SK-N-SH (cell line): ENCODE measurements at regions not wholly inside any gene's neighbourhood (a gene's known extent, or its start where the extent isn't known, plus 50 kb on each side); places are given as distances from the start of the nearest gene placed in this dataset.

Experiments
- CTCF ChIA-PET: fragments of 300-600, 350-600 bp; formaldehyde crosslinking; extraction: SDS; loops from one replicate; lab custom pipeline; 2021; lab: Yijun Ruan, JAX
- POLR2A ChIA-PET: fragments of 350-600 bp; sonication (Branson Sonifier 250); formaldehyde crosslinking; extraction: SDS; loops from one replicate; lab custom pipeline; 2020; ENCODE audit warnings: antibody characterized with exemption, inconsistent platforms; lab: Yijun Ruan, JAX
- DNase-seq: peaks from one replicate; pipeline ENCODE4 v3.0.0; 2012
- H2AFZ ChIP-seq: fragments of 200-600 bp; sonication (generic); 2 replicates; pipeline ENCODE4 v1.8.1; 2016; ENCODE audit warnings: antibody characterized with exemption, mild to moderate bottlenecking, low read depth
- H3F3A ChIP-seq: fragments of 200-600 bp; sonication (generic); replicated peaks from 2 replicates; pipeline ENCODE3; 2016; ENCODE audit warnings: antibody characterized with exemption, mild to moderate bottlenecking; ENCODE audit not compliant: insufficient read depth
- H3K27ac ChIP-seq, 2 experiments: fragments of 200-500 bp in 1 of 2; fragments of 200-600 bp in 1 of 2; sonication (Bioruptor generic) in 1 of 2; sonication (generic), shearing (Covaris generic) in 1 of 2; 2 replicates each; pipeline versions ENCODE4 v1.5.1 to v1.6.1; 2014 to 2016; ENCODE audit warnings: low read depth in 2 of 2, inconsistent platforms in 1 of 2, low read length in 1 of 2, mild to moderate bottlenecking in 1 of 2, mixed read lengths in 1 of 2
- H3K27me3 ChIP-seq: fragments of 200-600 bp; sonication (generic), shearing (Covaris generic); 2 replicates; pipeline ENCODE4 v1.6.1; 2016; ENCODE audit warnings: mixed run types; ENCODE audit not compliant: insufficient read depth
- H3K36me3 ChIP-seq, 2 experiments: fragments of 200-500 bp in 1 of 2; fragments of 200-600 bp in 1 of 2; sonication (Bioruptor generic) in 1 of 2; sonication (generic) in 1 of 2; replicated peaks in 1 of 2; 2 replicates each; pipeline versions ENCODE3 to v1.5.1; 2014 to 2016; ENCODE audit warnings: low read length in 1 of 2, mild to moderate bottlenecking in 1 of 2; ENCODE audit not compliant: insufficient read depth in 2 of 2, control insufficient read depth in 1 of 2
- H3K4me1 ChIP-seq, 2 experiments: fragments of 200-500 bp in 1 of 2; fragments of 200-600 bp in 1 of 2; sonication (Bioruptor generic) in 1 of 2; sonication (generic), shearing (Covaris generic) in 1 of 2; 2 replicates each; pipeline versions ENCODE4 v1.5.1 to v1.6.1; 2014 to 2016; ENCODE audit warnings: low read depth in 1 of 2, low read length in 1 of 2, mixed run types in 1 of 2; ENCODE audit not compliant: insufficient read depth in 2 of 2, control insufficient read depth in 1 of 2
- H3K4me2 ChIP-seq: fragments of 200-600 bp; sonication (generic), shearing (Covaris generic); 2 replicates; pipeline ENCODE4 v1.6.1; 2017; ENCODE audit warnings: mixed run types
- H3K4me3 ChIP-seq, 2 experiments: fragments of 200-500 bp in 1 of 2; fragments of 200-600 bp in 1 of 2; sonication (Bioruptor generic) in 1 of 2; sonication (generic), shearing (Covaris generic) in 1 of 2; 2 replicates each; pipeline versions ENCODE4 v1.5.1 to v1.8.1; 2014 to 2016; ENCODE audit warnings: low read depth in 2 of 2, inconsistent platforms in 1 of 2, low read length in 1 of 2, mild to moderate bottlenecking in 1 of 2, mixed read lengths in 1 of 2, moderate library complexity in 1 of 2
- H3K79me2 ChIP-seq: fragments of 200-600 bp; sonication (generic); 2 replicates; pipeline ENCODE4 v1.8.1; 2017; ENCODE audit warnings: mild to moderate bottlenecking; ENCODE audit not compliant: insufficient read depth
- H3K9ac ChIP-seq: fragments of 200-600 bp; sonication (generic); 2 replicates; pipeline ENCODE4 v1.6.1; 2017; ENCODE audit warnings: mixed run types
- H3K9me2 ChIP-seq: fragments of 200-600 bp; sonication (generic); 2 replicates; pipeline ENCODE4 v1.6.1; 2017; ENCODE audit warnings: mixed run types
- H3K9me3 ChIP-seq: fragments of 200-600 bp; sonication (generic); 2 replicates; pipeline ENCODE4 v1.6.1; 2017; ENCODE audit warnings: mixed run types, mild to moderate bottlenecking, moderate library complexity
- H4K20me1 ChIP-seq: fragments of 200-600 bp; sonication (generic); 2 replicates; pipeline ENCODE4 v1.6.1; 2017; ENCODE audit warnings: mild to moderate bottlenecking, mixed run types; ENCODE audit not compliant: insufficient read depth
- EP300 ChIP-seq, 2 experiments: IDR thresholded peaks; 2 replicates each; pipeline versions ENCODE4 v1.4.0 to v1.6.1; 2012; ENCODE audit warnings: borderline replicate concordance in 1 of 2, low read depth in 1 of 2, low read length in 1 of 2
- EZH2phosphoT487 ChIP-seq: fragments of 200-600 bp; sonication (generic); IDR thresholded peaks from 2 replicates; pipeline ENCODE4 v1.6.1; 2017; ENCODE audit warnings: low read depth, mixed run types, mild to moderate bottlenecking, antibody characterized with exemption, moderate library complexity, borderline replicate concordance
- JUND ChIP-seq: IDR thresholded peaks from 2 replicates; pipeline ENCODE4 v1.4.0; 2012
- MEF2A ChIP-seq: IDR thresholded peaks from 2 replicates; pipeline ENCODE4 v1.4.0; 2012; ENCODE audit warnings: low read depth, borderline replicate concordance
- MXI1 ChIP-seq: IDR thresholded peaks from 2 replicates; pipeline ENCODE4 v1.6.1; 2012; ENCODE audit warnings: mild to moderate bottlenecking, low read depth, low read length, improper control_type of control experiment
- NFIC ChIP-seq: IDR thresholded peaks from 2 replicates; pipeline ENCODE4 v1.4.0; 2012; ENCODE audit warnings: borderline replicate concordance
- NRF1 ChIP-seq: IDR thresholded peaks from 2 replicates; pipeline ENCODE4 v1.6.1; 2012; ENCODE audit warnings: low read depth, mild to moderate bottlenecking, low read length
- POLR2AphosphoS5 ChIP-seq: IDR thresholded peaks from 2 replicates; pipeline ENCODE4 v1.6.1; 2012; ENCODE audit warnings: low read depth, low read length
- RCOR1 ChIP-seq: fragments of 150-350 bp; IDR thresholded peaks from 2 replicates; pipeline ENCODE4 v1.6.1; 2017; ENCODE audit warnings: antibody characterized with exemption, low read length
- RFX5 ChIP-seq: IDR thresholded peaks from 2 replicates; pipeline ENCODE4 v1.6.1; 2012; ENCODE audit warnings: mild to moderate bottlenecking, improper control_type of control experiment, low read length
- SIN3A ChIP-seq: IDR thresholded peaks from 2 replicates; pipeline ENCODE4 v1.6.1; 2012; ENCODE audit warnings: low read depth, mild to moderate bottlenecking, low read length, moderate library complexity, borderline replicate concordance
- SMC3 ChIP-seq: IDR thresholded peaks from 2 replicates; pipeline ENCODE4 v1.6.1; 2012; ENCODE audit warnings: low read depth, low read length, improper control_type of control experiment
- TEAD4 ChIP-seq: IDR thresholded peaks from 2 replicates; pipeline ENCODE4 v1.4.0; 2012; ENCODE audit warnings: mild to moderate bottlenecking, borderline replicate concordance; ENCODE audit not compliant: insufficient read depth
- WGBS: methylation state at CpG from one replicate; pipeline ENCODE4 v1.1.6; 2017; ENCODE audit warnings: low lambda C conversion rate; 5-methylcytosine and 5-hydroxymethylcytosine counted together
- TF ChIP-seq, protein P1 (sequence below): fragments of 150-350 bp; IDR thresholded peaks from 2 replicates; pipeline ENCODE4 v1.6.1; 2016; ENCODE audit warnings: mild to moderate bottlenecking, low read depth, low read length
- TF ChIP-seq, protein P2 (sequence below): fragments of 200-600 bp; sonication (generic); IDR thresholded peaks from 2 replicates; pipeline ENCODE4 v1.6.1; 2017; ENCODE audit warnings: antibody characterized with exemption, mild to moderate bottlenecking, moderate library complexity
- TF ChIP-seq, protein P3 (sequence below): fragments of 150-350 bp; IDR thresholded peaks from 2 replicates; pipeline ENCODE4 v1.6.1; 2017; ENCODE audit warnings: antibody characterized with exemption, low read length, low read depth, borderline replicate concordance
- TF ChIP-seq, protein P4 (sequence below): IDR thresholded peaks from 2 replicates; pipeline ENCODE4 v1.4.0; 2012; ENCODE audit warnings: low read depth, borderline replicate concordance
- TF ChIP-seq, protein P5 (sequence below): IDR thresholded peaks from 2 replicates; pipeline ENCODE4 v1.6.1; 2012; ENCODE audit warnings: mild to moderate bottlenecking, low read depth, low read length, moderate library complexity
- TF ChIP-seq, protein P6 (sequence below): IDR thresholded peaks from 2 replicates; pipeline ENCODE4 v1.4.0; 2012; ENCODE audit warnings: low read depth

DNA sequence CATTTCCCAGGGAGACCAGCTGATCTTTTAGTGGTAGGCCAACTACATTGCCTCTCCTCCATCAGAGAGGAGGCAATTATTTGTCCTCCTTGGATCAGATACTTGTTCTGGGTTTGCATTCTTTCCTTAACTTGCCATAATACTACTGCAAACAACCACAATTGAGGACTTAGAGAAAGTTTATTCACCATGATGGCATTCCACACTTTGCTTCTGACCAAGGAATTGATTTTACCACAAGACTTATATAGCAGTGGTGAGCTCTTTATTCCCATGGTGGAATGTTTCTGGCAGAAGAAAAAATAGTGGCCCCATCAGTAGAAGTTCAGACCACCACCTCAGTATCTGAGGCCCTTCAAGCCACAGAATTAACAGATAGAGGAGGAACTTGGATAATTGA is 123.9 kb upstream of the PPP3CA start:
- H3K27me3 ChIP-seq: no peaks in the 10 kb centered on the region
- no peaks in the 10 kb centered on the region for H3K79me2 ChIP-seq
- ChIA-PET POLR2A (no interaction called here), CTCF (no interaction called here)
- no peaks in the 10 kb centered on the region for H3K4me1 ChIP-seq
- no peak overlapping the region for H3K4me3 ChIP-seq
- no peak overlapping the region for H3K27ac ChIP-seq
- TF ChIP-seq, protein P1, sequence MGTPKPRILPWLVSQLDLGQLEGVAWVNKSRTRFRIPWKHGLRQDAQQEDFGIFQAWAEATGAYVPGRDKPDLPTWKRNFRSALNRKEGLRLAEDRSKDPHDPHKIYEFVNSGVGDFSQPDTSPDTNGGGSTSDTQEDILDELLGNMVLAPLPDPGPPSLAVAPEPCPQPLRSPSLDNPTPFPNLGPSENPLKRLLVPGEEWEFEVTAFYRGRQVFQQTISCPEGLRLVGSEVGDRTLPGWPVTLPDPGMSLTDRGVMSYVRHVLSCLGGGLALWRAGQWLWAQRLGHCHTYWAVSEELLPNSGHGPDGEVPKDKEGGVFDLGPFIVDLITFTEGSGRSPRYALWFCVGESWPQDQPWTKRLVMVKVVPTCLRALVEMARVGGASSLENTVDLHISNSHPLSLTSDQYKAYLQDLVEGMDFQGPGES: no peak
- TF ChIP-seq TEAD4 (no peak), EP300 (IDR thresholded peaks at IDR 0.05; ENCODE audit: borderline replicate concordance in 1 of 2, low read depth in 1 of 2, low read length in 1 of 2) (no peak), SMC3 (no peak), RCOR1 (no peak), EZH2phosphoT487 (no peak)
- TF ChIP-seq, protein P2, sequence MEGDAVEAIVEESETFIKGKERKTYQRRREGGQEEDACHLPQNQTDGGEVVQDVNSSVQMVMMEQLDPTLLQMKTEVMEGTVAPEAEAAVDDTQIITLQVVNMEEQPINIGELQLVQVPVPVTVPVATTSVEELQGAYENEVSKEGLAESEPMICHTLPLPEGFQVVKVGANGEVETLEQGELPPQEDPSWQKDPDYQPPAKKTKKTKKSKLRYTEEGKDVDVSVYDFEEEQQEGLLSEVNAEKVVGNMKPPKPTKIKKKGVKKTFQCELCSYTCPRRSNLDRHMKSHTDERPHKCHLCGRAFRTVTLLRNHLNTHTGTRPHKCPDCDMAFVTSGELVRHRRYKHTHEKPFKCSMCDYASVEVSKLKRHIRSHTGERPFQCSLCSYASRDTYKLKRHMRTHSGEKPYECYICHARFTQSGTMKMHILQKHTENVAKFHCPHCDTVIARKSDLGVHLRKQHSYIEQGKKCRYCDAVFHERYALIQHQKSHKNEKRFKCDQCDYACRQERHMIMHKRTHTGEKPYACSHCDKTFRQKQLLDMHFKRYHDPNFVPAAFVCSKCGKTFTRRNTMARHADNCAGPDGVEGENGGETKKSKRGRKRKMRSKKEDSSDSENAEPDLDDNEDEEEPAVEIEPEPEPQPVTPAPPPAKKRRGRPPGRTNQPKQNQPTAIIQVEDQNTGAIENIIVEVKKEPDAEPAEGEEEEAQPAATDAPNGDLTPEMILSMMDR: no peak
- H2AFZ ChIP-seq: no peak overlapping the region
- H3F3A ChIP-seq: no peaks in the 10 kb centered on the region
- no peak overlapping the region for H3K4me2 ChIP-seq
- H3K9me3 ChIP-seq: no peaks in the 10 kb centered on the region
- no peaks in the 10 kb centered on the region for H4K20me1 ChIP-seq
- H3K36me3 ChIP-seq: no peaks in the 10 kb centered on the region
- H3K9ac ChIP-seq: no peak overlapping the region
- no peak for DNase-seq
- no peaks in the 10 kb centered on the region for H3K9me2 ChIP-seq

DNA sequence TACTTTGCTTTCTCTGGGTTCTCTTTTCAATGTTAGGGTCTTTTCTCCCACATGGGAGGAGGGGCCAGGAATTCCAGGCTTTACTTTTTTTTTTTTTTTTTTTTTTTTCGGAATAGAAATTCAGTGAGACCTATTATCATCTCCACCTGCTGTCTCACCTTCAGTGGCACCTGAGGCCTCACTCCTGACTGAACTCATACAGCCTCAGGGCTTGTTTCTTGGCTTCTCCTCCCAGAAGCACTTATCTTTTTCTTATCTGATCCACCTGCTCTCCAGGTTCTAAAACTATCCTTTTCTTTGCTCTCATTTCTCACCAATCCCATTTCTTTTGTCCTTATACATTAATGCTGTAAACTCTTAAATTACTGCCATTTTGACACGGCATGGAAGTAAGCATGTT is 117.3 kb upstream of the PPP3CA start:
- WGBS: 80% methylated on average over 2 of the region's 2 CpGs
- H3F3A ChIP-seq: no peaks in the 10 kb centered on the region
- no peak overlapping the region for H3K4me3 ChIP-seq
- no peak overlapping the region for H3K9ac ChIP-seq
- H3K79me2 ChIP-seq: no peaks in the 10 kb centered on the region
- DNase-seq: no peak
- H3K4me1 ChIP-seq: peaks cover 0 to 3% of the 10 kb centered on the region in 2 experiments; a peak in 1 of 4 replicates
- H3K27me3 ChIP-seq: no peaks in the 10 kb centered on the region
- no peaks in the 10 kb centered on the region for H3K9me2 ChIP-seq
- H3K36me3 ChIP-seq: no peaks in the 10 kb centered on the region
- no peak overlapping the region for H3K4me2 ChIP-seq
- H2AFZ ChIP-seq: no peak overlapping the region
- no peaks in the 10 kb centered on the region for H4K20me1 ChIP-seq
- ChIA-PET POLR2A (no interaction called here), CTCF (no interaction called here)
- no peak overlapping the region for H3K27ac ChIP-seq
- H3K9me3 ChIP-seq: 0 out of 2 replicates have a peak, but pooled peaks cover 4% of the 10 kb centered on the region
- TF ChIP-seq MXI1 (no peak), SIN3A (no peak), NFIC (no peak), POLR2AphosphoS5 (no peak), JUND (no peak), MEF2A (no peak), RCOR1 (no peak), RFX5 (no peak), NRF1 (no peak)
- TF ChIP-seq, protein P3, sequence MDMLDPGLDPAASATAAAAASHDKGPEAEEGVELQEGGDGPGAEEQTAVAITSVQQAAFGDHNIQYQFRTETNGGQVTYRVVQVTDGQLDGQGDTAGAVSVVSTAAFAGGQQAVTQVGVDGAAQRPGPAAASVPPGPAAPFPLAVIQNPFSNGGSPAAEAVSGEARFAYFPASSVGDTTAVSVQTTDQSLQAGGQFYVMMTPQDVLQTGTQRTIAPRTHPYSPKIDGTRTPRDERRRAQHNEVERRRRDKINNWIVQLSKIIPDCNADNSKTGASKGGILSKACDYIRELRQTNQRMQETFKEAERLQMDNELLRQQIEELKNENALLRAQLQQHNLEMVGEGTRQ: no peak
- TF ChIP-seq, protein P4, sequence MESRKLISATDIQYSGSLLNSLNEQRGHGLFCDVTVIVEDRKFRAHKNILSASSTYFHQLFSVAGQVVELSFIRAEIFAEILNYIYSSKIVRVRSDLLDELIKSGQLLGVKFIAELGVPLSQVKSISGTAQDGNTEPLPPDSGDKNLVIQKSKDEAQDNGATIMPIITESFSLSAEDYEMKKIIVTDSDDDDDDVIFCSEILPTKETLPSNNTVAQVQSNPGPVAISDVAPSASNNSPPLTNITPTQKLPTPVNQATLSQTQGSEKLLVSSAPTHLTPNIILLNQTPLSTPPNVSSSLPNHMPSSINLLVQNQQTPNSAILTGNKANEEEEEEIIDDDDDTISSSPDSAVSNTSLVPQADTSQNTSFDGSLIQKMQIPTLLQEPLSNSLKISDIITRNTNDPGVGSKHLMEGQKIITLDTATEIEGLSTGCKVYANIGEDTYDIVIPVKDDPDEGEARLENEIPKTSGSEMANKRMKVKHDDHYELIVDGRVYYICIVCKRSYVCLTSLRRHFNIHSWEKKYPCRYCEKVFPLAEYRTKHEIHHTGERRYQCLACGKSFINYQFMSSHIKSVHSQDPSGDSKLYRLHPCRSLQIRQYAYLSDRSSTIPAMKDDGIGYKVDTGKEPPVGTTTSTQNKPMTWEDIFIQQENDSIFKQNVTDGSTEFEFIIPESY: no peak
- TF ChIP-seq, protein P5, sequence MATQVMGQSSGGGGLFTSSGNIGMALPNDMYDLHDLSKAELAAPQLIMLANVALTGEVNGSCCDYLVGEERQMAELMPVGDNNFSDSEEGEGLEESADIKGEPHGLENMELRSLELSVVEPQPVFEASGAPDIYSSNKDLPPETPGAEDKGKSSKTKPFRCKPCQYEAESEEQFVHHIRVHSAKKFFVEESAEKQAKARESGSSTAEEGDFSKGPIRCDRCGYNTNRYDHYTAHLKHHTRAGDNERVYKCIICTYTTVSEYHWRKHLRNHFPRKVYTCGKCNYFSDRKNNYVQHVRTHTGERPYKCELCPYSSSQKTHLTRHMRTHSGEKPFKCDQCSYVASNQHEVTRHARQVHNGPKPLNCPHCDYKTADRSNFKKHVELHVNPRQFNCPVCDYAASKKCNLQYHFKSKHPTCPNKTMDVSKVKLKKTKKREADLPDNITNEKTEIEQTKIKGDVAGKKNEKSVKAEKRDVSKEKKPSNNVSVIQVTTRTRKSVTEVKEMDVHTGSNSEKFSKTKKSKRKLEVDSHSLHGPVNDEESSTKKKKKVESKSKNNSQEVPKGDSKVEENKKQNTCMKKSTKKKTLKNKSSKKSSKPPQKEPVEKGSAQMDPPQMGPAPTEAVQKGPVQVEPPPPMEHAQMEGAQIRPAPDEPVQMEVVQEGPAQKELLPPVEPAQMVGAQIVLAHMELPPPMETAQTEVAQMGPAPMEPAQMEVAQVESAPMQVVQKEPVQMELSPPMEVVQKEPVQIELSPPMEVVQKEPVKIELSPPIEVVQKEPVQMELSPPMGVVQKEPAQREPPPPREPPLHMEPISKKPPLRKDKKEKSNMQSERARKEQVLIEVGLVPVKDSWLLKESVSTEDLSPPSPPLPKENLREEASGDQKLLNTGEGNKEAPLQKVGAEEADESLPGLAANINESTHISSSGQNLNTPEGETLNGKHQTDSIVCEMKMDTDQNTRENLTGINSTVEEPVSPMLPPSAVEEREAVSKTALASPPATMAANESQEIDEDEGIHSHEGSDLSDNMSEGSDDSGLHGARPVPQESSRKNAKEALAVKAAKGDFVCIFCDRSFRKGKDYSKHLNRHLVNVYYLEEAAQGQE: no peak
- TF ChIP-seq, protein P6, sequence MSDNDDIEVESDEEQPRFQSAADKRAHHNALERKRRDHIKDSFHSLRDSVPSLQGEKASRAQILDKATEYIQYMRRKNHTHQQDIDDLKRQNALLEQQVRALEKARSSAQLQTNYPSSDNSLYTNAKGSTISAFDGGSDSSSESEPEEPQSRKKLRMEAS: no peak
